GM23248 (cell line): ENCODE measurements at regions not wholly inside any gene's neighbourhood (a gene's known extent, or its start where the extent isn't known, plus 50 kb on each side); places are given as distances from the start of the nearest gene placed in this dataset.

Source experiments
- DNase-seq: peaks from one replicate; pipeline ENCODE4 v3.0.0-alpha.2; 2015
- H2AFZ ChIP-seq: fragments of 200-600 bp; sonication (generic); 2 replicates; pipeline ENCODE4 v1.6.1; 2016; ENCODE audit warnings: antibody characterized with exemption
- H3F3A ChIP-seq: fragments of 200-600 bp; sonication (generic); 2 replicates; pipeline ENCODE4 v1.6.1; 2016; ENCODE audit warnings: mild to moderate bottlenecking, antibody characterized with exemption, mixed run types; ENCODE audit not compliant: insufficient read depth
- H3K27ac ChIP-seq: fragments of 200-600 bp; sonication (generic); 2 replicates; pipeline ENCODE4 v1.5.1; 2016; ENCODE audit warnings: mild to moderate bottlenecking
- H3K27me3 ChIP-seq: fragments of 200-600 bp; sonication (generic); replicated peaks from 2 replicates; pipeline ENCODE4 v1.6.1; 2016; ENCODE audit warnings: mild to moderate bottlenecking; ENCODE audit not compliant: insufficient read depth
- H3K36me3 ChIP-seq: fragments of 200-600 bp; sonication (generic); 2 replicates; pipeline ENCODE4 v1.6.1; 2016; ENCODE audit warnings: low read depth, mild to moderate bottlenecking
- H3K4me1 ChIP-seq: fragments of 200-600 bp; sonication (generic); 2 replicates; pipeline ENCODE4 v1.6.1; 2016; ENCODE audit warnings: mild to moderate bottlenecking; ENCODE audit not compliant: insufficient read depth
- H3K4me2 ChIP-seq: fragments of 200-600 bp; sonication (generic); one replicate; pipeline ENCODE4 v1.6.1; 2016; ENCODE audit warnings: mild to moderate bottlenecking; ENCODE audit not compliant: unreplicated experiment
- H3K4me3 ChIP-seq: fragments of 200-600 bp; sonication (generic); 2 replicates; pipeline ENCODE4 v1.5.1; 2016; ENCODE audit warnings: mild to moderate bottlenecking
- H3K79me2 ChIP-seq: fragments of 200-600 bp; sonication (generic); 2 replicates; pipeline ENCODE4 v1.6.1; 2016; ENCODE audit warnings: mild to moderate bottlenecking; ENCODE audit not compliant: insufficient read depth
- H3K9ac ChIP-seq: fragments of 200-600 bp; sonication (generic); 2 replicates; pipeline ENCODE4 v1.6.1; 2016; ENCODE audit warnings: mild to moderate bottlenecking
- H3K9me2 ChIP-seq: fragments of 200-600 bp; sonication (generic); 2 replicates; pipeline ENCODE4 v1.6.1; 2016; ENCODE audit warnings: mixed run types, mild to moderate bottlenecking, moderate library complexity; ENCODE audit not compliant: insufficient read depth
- H3K9me3 ChIP-seq: fragments of 200-600 bp; sonication (generic); one replicate; pipeline ENCODE4 v1.6.1; 2017; ENCODE audit warnings: low read depth
- H4K20me1 ChIP-seq: fragments of 200-600 bp; sonication (generic); 2 replicates; pipeline ENCODE4 v1.6.0; 2016; ENCODE audit not compliant: insufficient read depth
- EZH2 ChIP-seq: fragments of 200-600 bp; sonication (generic); IDR thresholded peaks from 2 replicates; pipeline ENCODE4 v1.6.1; 2018; ENCODE audit warnings: antibody characterized with exemption, mild to moderate bottlenecking; ENCODE audit not compliant: insufficient read depth, poor library complexity, severe bottlenecking
- EZH2phosphoT487 ChIP-seq: fragments of 200-600 bp; sonication (generic); IDR thresholded peaks from 2 replicates; pipeline ENCODE4 v1.6.1; 2018; ENCODE audit warnings: antibody characterized with exemption, moderate library complexity, mild to moderate bottlenecking, low read depth; ENCODE audit not compliant: insufficient read depth
- WGBS, 2 experiments: methylation state at CpG; one replicate each; pipeline ENCODE4 v1.1.6; 2015 to 2017; ENCODE audit warnings: low lambda C conversion rate in 2 of 2, low coverage in 1 of 2; ENCODE audit errors: missing lambda C conversion rate in 2 of 2; 5-methylcytosine and 5-hydroxymethylcytosine counted together
- in situ Hi-C: fragments of 300-500 bp; cut with MboI; formaldehyde crosslinking; loops from 2 replicates; pipeline ENCODE4 v1.15.0; 2020

DNA sequence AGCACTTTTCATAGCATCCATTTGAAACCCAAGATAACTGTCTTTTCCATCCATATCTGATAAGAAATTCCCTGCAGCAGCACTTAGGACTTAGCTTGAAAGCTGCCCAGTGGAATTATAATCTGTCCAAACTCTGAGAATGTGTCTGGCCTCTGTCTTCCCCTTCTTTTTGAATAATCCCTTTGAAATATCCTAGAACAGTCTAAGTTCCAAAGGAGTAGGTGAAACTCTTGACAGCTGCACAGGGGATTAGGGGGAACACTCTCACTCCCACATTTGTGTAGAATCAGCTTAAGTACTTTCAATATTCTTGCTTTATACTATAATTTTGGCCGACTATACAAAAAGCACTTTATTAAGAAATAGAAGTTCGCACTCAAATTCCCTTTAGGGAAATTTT, 157.7 kb downstream of the PAPSS1 start:
- H3K4me2 ChIP-seq = no peak overlapping the region
- no peak overlapping the region for H3K4me3 ChIP-seq
- no peak overlapping the region for H3K9ac ChIP-seq
- in situ Hi-C loops = no loop called here
- H3F3A ChIP-seq = no peaks in the 10 kb centered on the region
- no peaks in the 10 kb centered on the region for H3K27me3 ChIP-seq
- no peaks in the 10 kb centered on the region for H3K36me3 ChIP-seq
- no peaks in the 10 kb centered on the region for H3K9me2 ChIP-seq
- no peak overlapping the region for H2AFZ ChIP-seq
- peaks cover 9% of the 10 kb centered on the region for H3K9me3 ChIP-seq
- no peak overlapping the region for H3K27ac ChIP-seq
- DNase-seq = no peak
- WGBS, 2 experiments = 75 to 85% methylated on average over 2 of the region's 2 CpGs
- H4K20me1 ChIP-seq = no peaks in the 10 kb centered on the region
- TF ChIP-seq EZH2phosphoT487 (no peak), EZH2 (no peak)
- H3K79me2 ChIP-seq = no peaks in the 10 kb centered on the region
- H3K4me1 ChIP-seq = no peaks in the 10 kb centered on the region

DNA sequence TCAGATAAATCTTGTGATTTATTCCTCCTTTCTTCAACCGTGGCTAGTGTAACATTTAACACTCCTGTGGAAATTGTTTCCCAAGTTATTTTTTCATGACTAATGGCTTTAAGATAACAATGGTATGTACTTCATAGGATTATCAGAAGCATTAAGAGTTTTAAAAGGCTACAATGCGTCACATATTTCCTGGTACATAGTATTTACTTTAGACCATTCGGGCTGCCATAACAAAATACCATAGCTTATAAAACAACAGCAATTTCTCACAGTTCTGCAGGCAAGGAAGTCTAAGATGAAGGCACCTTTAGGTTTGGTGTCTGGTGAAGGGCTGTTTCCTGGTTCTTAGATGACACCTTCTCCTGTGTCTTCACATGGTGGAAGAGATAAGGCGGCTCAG, 158.6 kb downstream of the PAPSS1 start:
- in situ Hi-C loops = no loop called here
- WGBS, 2 experiments = 57 to 68% methylated on average over 4 of the region's 4 CpGs
- Histone ChIP-seq H3F3A (no peaks in the 10 kb centered on the region), H2AFZ (no peak overlapping the region), H3K9me2 (no peaks in the 10 kb centered on the region), H3K9me3 (peaks cover 9% of the 10 kb centered on the region), H3K36me3 (no peaks in the 10 kb centered on the region), H3K9ac (no peak overlapping the region), H3K27ac (no peak overlapping the region), H4K20me1 (no peaks in the 10 kb centered on the region), H3K4me2 (no peak overlapping the region), H3K27me3 (no peaks in the 10 kb centered on the region), H3K79me2 (no peaks in the 10 kb centered on the region), H3K4me3 (no peak overlapping the region), H3K4me1 (no peaks in the 10 kb centered on the region)
- TF ChIP-seq EZH2 (no peak), EZH2phosphoT487 (no peak)
- no peak for DNase-seq

DNA sequence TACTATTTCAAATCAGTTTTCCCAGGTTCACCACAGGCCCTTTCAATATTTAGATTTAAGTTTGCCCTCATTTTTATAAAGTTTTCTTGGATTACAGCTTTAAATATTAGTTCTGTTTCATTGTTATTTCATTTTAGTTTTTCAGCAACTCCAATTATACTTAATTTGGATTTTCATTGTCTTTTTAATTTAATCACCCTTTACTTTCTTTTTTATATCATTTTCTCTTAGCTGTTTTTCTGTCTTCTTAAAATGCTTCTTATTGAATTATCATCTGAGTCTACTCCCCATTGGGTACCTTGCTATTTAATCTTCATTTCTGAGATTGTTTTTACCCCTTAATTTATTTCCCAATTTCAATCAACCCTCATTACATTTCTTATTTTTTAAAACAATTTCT, 160.4 kb downstream of the PAPSS1 start:
- no peak for DNase-seq
- Histone ChIP-seq H3K4me2 (no peak overlapping the region), H2AFZ (no peak overlapping the region), H3K9me2 (no peaks in the 10 kb centered on the region), H3K36me3 (no peaks in the 10 kb centered on the region), H3K79me2 (no peaks in the 10 kb centered on the region), H3K9me3 (peaks cover 9% of the 10 kb centered on the region), H3K27me3 (no peaks in the 10 kb centered on the region), H3K27ac (no peak overlapping the region), H4K20me1 (no peaks in the 10 kb centered on the region), H3K9ac (no peak overlapping the region), H3K4me1 (no peaks in the 10 kb centered on the region), H3K4me3 (no peak overlapping the region), H3F3A (no peaks in the 10 kb centered on the region)
- no peak for TF ChIP-seq EZH2phosphoT487
- TF ChIP-seq EZH2 = no peak
- in situ Hi-C loops = no loop called here

- no peak overlapping the region for H3K4me3 ChIP-seq
- no peaks in the 10 kb centered on the region for H3K9me3 ChIP-seq
- no peaks in the 10 kb centered on the region for H3K27me3 ChIP-seq
- no peak overlapping the region for H2AFZ ChIP-seq
- peak; percentile 35 for DNase-seq
- WGBS, 2 experiments = 53 to 57% methylated on average over 3 of the region's 3 CpGs
- no peaks in the 10 kb centered on the region for H3F3A ChIP-seq
- H3K27ac ChIP-seq = no peak overlapping the region
- H3K9ac ChIP-seq = no peak overlapping the region
- no peaks in the 10 kb centered on the region for H3K79me2 ChIP-seq
- TF ChIP-seq EZH2 = no peak
- TF ChIP-seq EZH2phosphoT487 = no peak
- H3K36me3 ChIP-seq = no peaks in the 10 kb centered on the region
- no peak overlapping the region for H3K4me2 ChIP-seq
- in situ Hi-C loops = no loop called here
- H3K9me2 ChIP-seq = no peaks in the 10 kb centered on the region
- no peaks in the 10 kb centered on the region for H3K4me1 ChIP-seq
- no peaks in the 10 kb centered on the region for H4K20me1 ChIP-seq
These were observed 167.7 kb downstream of the PAPSS1 start for GRCh38 chr4:107552306-107552705.

GRCh38 chr4:107548211-107548905, 171.7 kb downstream of the PAPSS1 start:
- Histone ChIP-seq H2AFZ (peak overlapping the region; percentile 63), H4K20me1 (no peaks in the 10 kb centered on the region)
- no peak for DNase-seq

More at GRCh38 chr4:107548211-107548905, 171.7 kb downstream of the PAPSS1 start:
- WGBS, 2 experiments = 50 to 53% methylated on average over 7 of the region's 7 CpGs
- H3K4me1 ChIP-seq = no peaks in the 10 kb centered on the region
- H3K9me2 ChIP-seq = no peaks in the 10 kb centered on the region
- no peaks in the 10 kb centered on the region for H3F3A ChIP-seq
- no peaks in the 10 kb centered on the region for H3K36me3 ChIP-seq
- H3K9ac ChIP-seq = no peak overlapping the region
- H3K27me3 ChIP-seq = no peaks in the 10 kb centered on the region
- in situ Hi-C loops = no loop called here
- H3K4me3 ChIP-seq = no peak overlapping the region
- H3K79me2 ChIP-seq = no peaks in the 10 kb centered on the region
- H3K9me3 ChIP-seq = no peaks in the 10 kb centered on the region
- no peak overlapping the region for H3K27ac ChIP-seq
- H3K4me2 ChIP-seq = no peak overlapping the region
- TF ChIP-seq EZH2 (no peak), EZH2phosphoT487 (no peak)
